ENCODE measurements at regions not wholly inside any gene's neighbourhood (a gene's known extent, or its start where the extent isn't known, plus 50 kb on each side); places are given as distances from the start of the nearest gene placed in this dataset.

DNA sequence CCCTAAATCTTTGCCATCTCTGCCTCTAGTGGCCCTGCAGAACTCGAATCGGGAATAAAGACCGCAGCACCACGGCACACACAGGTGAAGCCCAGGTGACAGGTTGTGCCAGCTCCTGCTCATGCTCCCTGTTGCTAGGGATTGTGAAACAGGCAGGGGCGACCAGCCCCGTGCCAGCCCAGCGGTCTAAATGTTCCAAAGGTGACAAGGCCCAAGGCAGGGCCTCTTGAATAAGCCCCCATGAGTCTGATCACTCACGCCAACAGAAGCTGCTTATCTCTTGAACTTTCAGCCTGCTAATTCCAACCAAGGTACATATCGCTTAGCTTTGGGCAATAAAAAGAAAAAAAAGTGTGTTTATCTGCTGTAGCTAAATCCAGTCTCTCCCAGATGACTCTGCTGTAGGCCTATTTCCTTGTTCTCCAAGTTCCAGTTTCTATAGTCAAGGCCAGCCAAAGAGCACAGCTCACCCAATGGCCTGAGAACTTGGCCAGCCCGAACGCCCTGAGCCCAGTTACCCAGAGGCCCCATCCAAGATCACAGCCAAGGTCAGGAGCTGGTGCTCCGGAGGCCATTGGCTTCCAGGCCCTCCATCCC lies 191.1 kb upstream of the GPR12 start:
- Histone ChIP-seq H3K79me2 (ENCODE audit: control insufficient read depth, low read length) (no peaks in the 10 kb centered on the region), H3K4me1 (ENCODE audit: control insufficient read depth, low read length) (no peaks in the 10 kb centered on the region)

DNA sequence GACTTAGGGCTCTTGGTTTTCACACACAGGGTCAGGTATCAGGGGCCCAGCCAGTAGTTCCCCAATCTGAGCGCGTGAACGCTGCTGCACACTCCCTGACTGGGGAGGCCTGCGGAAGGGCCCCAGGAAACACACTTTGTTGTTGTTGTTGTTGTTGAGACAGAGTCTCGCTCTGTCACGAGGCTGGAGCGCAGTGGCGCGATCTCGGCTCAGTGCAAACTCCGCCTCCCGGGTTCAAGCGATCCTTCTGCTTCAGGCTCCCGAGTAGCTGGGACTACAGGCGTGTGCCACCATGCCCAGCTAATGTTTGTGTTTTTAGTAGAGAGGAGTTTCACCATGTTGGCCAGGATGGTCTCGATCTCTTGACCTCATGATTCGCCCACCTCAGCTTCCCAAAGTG lies 190.4 kb upstream of the GPR12 start:
- no peaks in the 10 kb centered on the region for H4K20me1 ChIP-seq (ENCODE audit: control insufficient read depth, insufficient read depth, low read depth, low read length)
- H3K4me2 ChIP-seq (ENCODE audit: low read length) = no peak overlapping the region
- no peaks in the 10 kb centered on the region for H3F3A ChIP-seq (ENCODE audit: control insufficient read depth, insufficient read depth)
- no peaks in the 10 kb centered on the region for H3K27me3 ChIP-seq (ENCODE audit: control insufficient read depth, low read length)
- H3K9me3 ChIP-seq (ENCODE audit: control insufficient read depth, insufficient read depth, low read length) = no peaks in the 10 kb centered on the region
- no peak overlapping the region for H3K4me3 ChIP-seq (ENCODE audit: low read length)
- H3K36me3 ChIP-seq (ENCODE audit: control insufficient read depth, low read length) = no peaks in the 10 kb centered on the region
- no peaks in the 10 kb centered on the region for H3K79me2 ChIP-seq (ENCODE audit: control insufficient read depth, low read length)
- TF ChIP-seq EZH2phosphoT487 (IDR thresholded peaks at IDR 0.05; ENCODE audit: borderline replicate concordance, low read length) = no peak
- TF ChIP-seq, protein P1, sequence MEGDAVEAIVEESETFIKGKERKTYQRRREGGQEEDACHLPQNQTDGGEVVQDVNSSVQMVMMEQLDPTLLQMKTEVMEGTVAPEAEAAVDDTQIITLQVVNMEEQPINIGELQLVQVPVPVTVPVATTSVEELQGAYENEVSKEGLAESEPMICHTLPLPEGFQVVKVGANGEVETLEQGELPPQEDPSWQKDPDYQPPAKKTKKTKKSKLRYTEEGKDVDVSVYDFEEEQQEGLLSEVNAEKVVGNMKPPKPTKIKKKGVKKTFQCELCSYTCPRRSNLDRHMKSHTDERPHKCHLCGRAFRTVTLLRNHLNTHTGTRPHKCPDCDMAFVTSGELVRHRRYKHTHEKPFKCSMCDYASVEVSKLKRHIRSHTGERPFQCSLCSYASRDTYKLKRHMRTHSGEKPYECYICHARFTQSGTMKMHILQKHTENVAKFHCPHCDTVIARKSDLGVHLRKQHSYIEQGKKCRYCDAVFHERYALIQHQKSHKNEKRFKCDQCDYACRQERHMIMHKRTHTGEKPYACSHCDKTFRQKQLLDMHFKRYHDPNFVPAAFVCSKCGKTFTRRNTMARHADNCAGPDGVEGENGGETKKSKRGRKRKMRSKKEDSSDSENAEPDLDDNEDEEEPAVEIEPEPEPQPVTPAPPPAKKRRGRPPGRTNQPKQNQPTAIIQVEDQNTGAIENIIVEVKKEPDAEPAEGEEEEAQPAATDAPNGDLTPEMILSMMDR (IDR thresholded peaks at IDR 0.05; ENCODE audit: low read depth, low read length, poor library complexity, severe bottlenecking) = no peak
- no peak overlapping the region for H3K27ac ChIP-seq (ENCODE audit: low read depth, low read length)
- no peaks in the 10 kb centered on the region for H3K4me1 ChIP-seq (ENCODE audit: control insufficient read depth, low read length)
- no peaks in the 10 kb centered on the region for H3K9me2 ChIP-seq (replicated peaks; ENCODE audit: control insufficient read depth, low read length)

More for the DNA sequence above, 191.1 kb upstream of the GPR12 start:
- no peaks in the 10 kb centered on the region for H4K20me1 ChIP-seq (ENCODE audit: control insufficient read depth, insufficient read depth, low read depth, low read length)
- no peaks in the 10 kb centered on the region for H3K9me2 ChIP-seq (replicated peaks; ENCODE audit: control insufficient read depth, low read length)
- H3K27ac ChIP-seq (ENCODE audit: low read depth, low read length) = no peak overlapping the region
- no peaks in the 10 kb centered on the region for H3K9me3 ChIP-seq (ENCODE audit: control insufficient read depth, insufficient read depth, low read length)
- H3F3A ChIP-seq (ENCODE audit: control insufficient read depth, insufficient read depth) = no peaks in the 10 kb centered on the region
- peaks cover 5% of the 10 kb centered on the region for H3K27me3 ChIP-seq (ENCODE audit: control insufficient read depth, low read length)
- H3K4me2 ChIP-seq (ENCODE audit: low read length) = no peak overlapping the region
- TF ChIP-seq, protein P1 (IDR thresholded peaks at IDR 0.05; ENCODE audit: low read depth, low read length, poor library complexity, severe bottlenecking) = no peak
- TF ChIP-seq EZH2phosphoT487 (IDR thresholded peaks at IDR 0.05; ENCODE audit: borderline replicate concordance, low read length) = no peak
- no peaks in the 10 kb centered on the region for H3K36me3 ChIP-seq (ENCODE audit: control insufficient read depth, low read length)
- H3K4me3 ChIP-seq (ENCODE audit: low read length) = no peak overlapping the region

DNA sequence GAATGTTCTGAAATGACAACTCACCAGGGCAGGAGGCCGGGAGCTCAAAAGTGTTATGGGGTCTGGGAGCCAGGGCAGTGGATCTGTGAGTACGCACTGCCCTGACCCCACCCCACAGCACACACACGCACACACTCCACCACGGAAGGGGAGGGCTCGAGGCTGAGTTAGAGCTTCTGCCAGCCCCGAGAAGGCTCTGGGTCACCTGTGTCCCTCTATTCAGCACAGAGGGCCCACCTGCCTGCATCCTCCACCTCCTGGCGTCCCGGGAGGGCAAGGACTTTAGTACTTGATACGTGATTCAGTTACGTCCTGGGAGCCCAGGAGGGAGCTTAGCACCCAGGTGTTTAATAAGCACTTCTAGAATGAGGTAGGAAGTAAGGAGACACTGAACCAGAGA lies 190.0 kb upstream of the GPR12 start:
- no peak for TF ChIP-seq EZH2phosphoT487 (IDR thresholded peaks at IDR 0.05; ENCODE audit: borderline replicate concordance, low read length)
- TF ChIP-seq, protein P1 (IDR thresholded peaks at IDR 0.05; ENCODE audit: low read depth, low read length, poor library complexity, severe bottlenecking) = no peak
- Histone ChIP-seq H3K27ac (ENCODE audit: low read depth, low read length) (no peak overlapping the region), H3K4me2 (ENCODE audit: low read length) (no peak overlapping the region), H3F3A (ENCODE audit: control insufficient read depth, insufficient read depth) (no peaks in the 10 kb centered on the region), H3K4me3 (ENCODE audit: low read length) (no peak overlapping the region), H3K27me3 (ENCODE audit: control insufficient read depth, low read length) (peaks cover 2% of the 10 kb centered on the region; the same call in 1 of the 2 replicates), H3K9me3 (ENCODE audit: control insufficient read depth, insufficient read depth, low read length) (no peaks in the 10 kb centered on the region), H3K79me2 (ENCODE audit: control insufficient read depth, low read length) (no peaks in the 10 kb centered on the region), H3K9me2 (replicated peaks; ENCODE audit: control insufficient read depth, low read length) (no peaks in the 10 kb centered on the region), H3K4me1 (ENCODE audit: control insufficient read depth, low read length) (no peaks in the 10 kb centered on the region), H4K20me1 (ENCODE audit: control insufficient read depth, insufficient read depth, low read depth, low read length) (no peaks in the 10 kb centered on the region), H3K36me3 (ENCODE audit: control insufficient read depth, low read length) (no peaks in the 10 kb centered on the region)

Measured in DOHH2 (cell line).